Esophagus mucosa (tissue), 1 donor: ENCODE measurements at regions not wholly inside any gene's neighbourhood (a gene's known extent, or its start where the extent isn't known, plus 50 kb on each side); places are given as distances from the start of the nearest gene placed in this dataset.
"Not testable (repeated sequence)": the region's sequence is repeated elsewhere in the genome, so short reads cannot be mapped to it uniquely, and the experiment has no call there.

Experiments used
- ATAC-seq: fragments of 200-7000 bp; cut with Tn5 transposase; one replicate; pipeline ENCODE4 v1.9.1; 2020
- donor health status: DM: yes; HTN: yes; CAD: no.

- ATAC-seq, result no peak
These were observed 280.3 kb downstream of the SPRY1 start for GRCh38 chr4:123676890-123677229.

DNA sequence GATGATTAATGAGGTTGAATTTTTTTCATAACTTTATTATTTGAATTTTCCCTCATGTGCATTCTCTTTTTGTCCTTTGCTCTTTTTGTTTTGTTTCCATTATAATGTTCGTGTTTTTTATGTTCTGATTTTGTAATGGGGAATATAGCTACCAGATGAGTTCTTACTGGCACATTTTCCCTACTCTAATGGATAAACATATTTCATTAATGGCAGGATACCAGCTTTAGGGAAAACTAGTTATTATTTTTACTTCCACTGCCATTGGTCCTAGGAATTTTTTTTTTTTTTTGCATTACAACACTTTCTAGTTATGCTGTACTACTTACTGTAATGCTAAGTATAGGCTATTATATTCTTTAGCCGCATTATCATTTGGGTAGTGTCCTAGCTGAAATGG lies 286.3 kb downstream of the SPRY1 start:
- ATAC-seq, result no peak

DNA sequence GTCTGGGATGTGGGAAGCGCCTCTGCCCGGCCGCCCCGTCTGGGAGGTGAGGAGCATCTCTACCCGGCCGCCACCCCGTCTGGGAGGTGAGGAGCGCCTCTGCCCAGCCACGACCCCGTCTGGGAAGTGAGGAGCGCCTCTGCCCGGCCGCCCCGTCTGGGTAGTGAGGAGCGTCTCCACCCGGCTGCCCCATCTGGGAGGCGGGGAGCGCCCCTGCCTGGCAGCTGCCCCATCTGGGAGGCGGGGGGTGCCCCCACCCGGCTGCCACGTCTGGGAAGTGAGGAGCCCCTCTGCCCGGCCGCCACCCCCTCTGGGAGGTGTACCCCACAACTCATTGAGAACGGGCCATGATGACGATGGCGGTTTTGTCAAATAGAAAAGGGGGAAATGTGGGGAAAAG lies 288.3 kb downstream of the SPRY1 start:
- not testable (repeated sequence) for ATAC-seq

DNA sequence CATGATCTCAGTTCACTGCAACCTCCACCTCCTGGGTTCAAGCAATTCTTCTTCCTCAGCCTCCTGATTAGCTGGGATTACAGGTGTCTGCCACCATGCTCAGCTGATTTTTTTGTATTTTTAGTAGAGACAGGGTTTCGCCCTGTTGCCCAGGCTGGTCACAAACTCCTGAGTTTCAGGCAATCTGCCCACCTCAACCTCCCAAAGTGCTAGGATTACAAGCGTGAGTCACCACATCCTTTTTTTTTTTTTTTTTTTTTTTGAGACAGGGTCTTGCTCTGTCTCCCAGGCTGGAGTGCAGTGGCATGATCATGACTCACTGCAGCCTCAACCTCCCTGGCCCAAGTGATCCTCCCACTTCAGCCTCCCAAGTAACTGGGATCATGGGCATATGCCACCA lies 298.9 kb downstream of the SPRY1 start:
- ATAC-seq, result not testable (repeated sequence)

DNA sequence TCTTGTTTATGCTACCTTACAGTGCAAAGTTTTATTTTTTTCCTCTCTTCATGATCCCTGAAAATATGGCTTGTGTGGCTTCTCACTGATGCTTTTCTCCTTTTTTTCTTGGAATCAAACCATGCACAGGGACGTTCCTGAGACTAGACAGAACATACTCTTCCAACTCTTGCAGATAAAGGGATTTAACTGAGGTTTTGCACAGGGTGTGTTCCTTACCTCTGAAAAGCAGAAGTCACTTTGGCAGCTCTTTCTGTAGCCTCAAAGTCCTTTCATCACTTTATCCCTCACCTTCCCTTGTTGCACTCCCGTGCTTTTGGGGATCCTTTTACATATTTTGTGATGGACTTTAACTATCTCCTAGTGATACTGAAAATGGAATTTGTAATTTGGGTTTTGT lies 300.1 kb downstream of the SPRY1 start:
- no peak for ATAC-seq

- ATAC-seq, result no peak
These were observed 302.0 kb downstream of the SPRY1 start for GRCh38 chr4:123698556-123698955.

- ATAC-seq, result no peak
These were observed 303.5 kb downstream of the SPRY1 start for GRCh38 chr4:123699880-123700771.

DNA sequence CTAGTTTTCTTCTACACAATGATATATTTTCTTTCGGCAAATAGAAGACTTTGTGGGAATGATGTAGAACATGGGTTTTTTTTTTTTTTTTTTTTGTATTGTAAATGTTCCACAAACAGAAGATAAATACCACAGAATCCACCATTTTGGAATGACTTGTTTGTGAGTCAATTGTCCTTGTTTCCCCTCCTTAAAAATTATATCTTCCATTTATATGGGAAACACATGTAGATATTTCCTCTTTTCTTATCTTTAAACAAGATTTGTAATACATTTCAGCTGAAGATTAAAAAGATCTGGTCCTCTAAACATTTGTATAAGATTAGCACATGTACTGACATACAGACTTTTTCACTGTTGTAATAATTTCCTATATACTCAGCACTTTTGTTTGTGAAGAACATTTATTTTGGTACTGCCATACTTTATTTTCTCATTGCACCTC lies 304.6 kb downstream of the SPRY1 start:
- ATAC-seq, result no peak

GRCh38 chr4:123705419-123705818 lies 308.8 kb downstream of the SPRY1 start:
- no peak for ATAC-seq

DNA sequence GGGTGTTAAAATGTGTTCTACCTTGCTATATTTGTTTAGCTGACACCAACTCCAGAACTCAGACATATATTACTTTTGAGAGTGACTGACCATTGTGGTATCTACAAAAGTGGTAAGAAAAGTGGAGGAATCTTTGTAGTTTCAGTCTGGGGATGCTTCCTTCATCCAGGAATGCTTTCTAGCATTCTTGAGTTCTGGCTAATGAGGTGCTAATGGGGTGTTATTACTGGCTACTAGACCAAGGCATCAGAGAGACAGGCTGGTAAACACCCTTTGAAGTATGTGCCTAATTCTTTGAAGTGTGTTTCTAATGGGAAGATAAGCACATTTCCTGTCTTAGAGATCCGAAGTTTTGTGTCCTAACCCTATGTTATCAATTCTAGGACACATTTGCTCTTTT lies 310.4 kb downstream of the SPRY1 start:
- ATAC-seq, result no peak

DNA sequence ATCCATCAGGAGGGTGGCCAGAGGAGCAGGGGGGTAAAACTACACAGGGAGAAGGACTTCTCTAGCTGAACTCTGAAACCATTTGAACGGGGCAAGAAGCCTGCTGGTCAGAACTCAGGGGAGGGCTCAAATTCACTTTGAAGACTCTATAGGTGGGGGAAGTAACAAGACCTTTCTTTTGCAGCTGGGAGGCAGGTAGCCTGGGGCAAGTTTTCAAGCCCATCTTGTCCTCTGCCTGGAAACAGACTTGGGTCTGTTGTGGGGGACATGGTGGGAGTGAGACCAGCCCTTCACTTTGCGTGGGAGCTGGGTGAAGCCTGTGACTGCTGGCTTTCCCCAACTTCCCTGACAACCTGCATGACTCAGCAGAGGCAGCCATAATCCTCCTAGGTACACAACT lies 312.3 kb downstream of the SPRY1 start:
- ATAC-seq, result no peak

DNA sequence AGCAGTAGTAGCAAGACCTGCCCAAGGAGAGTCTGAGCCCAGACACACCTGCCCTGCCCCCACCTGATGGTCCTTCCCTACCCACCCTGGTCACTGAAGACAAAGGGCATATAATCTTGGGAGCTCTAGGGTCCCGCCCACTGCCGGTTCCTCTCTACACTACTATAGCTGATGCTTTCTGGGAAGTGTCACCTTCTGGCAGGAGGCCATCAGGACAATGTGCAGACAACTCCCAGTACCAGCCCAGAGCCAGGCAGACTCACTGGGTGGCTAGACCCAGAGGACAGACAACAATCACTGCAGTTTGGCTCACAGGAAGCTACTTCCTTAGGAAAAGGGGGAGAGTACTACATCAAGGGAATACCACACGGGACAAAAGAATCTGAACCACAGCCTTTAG lies 312.7 kb downstream of the SPRY1 start:
- peak; percentile 42 for ATAC-seq

- ATAC-seq, result no peak
These were observed 334.4 kb downstream of the SPRY1 start for GRCh38 chr4:123731035-123731434.

DNA sequence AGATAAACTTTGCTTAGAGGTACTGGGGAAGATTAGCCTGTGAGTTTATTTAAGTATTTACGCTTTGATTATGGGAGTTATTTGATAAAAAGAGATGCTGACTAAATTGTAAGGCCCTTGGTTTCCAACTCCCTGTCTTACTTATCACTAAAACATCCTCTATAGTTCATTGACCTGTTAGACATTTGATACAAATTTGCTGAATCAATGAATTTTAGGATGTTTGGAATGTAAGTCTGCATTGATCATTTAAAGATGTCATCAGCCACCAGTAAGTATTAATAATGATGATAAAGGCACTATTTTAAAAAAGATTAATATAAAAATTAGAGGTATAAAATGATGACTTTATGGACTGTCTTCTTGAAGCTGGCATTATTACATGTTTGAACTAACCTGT lies 340.6 kb downstream of the SPRY1 start:
- no peak for ATAC-seq

DNA sequence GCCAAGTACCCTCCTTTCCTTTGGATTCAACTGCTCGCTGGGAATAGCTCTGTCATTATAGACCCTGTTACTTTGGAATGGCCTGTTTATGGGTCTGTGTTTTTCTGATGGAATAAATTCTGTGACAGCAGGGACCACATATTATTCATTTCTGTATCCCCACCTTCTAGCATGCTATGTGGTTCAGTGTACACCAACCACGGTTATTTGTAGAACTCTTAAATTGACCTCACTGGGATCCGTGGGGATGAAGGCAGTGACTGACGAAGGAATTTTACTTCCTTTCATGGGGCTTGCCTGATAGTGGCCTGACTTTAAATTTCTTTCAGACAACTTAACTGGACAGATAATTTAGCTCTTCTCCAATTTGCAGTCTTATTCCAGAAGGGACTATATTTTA lies 343.2 kb downstream of the SPRY1 start:
- no peak for ATAC-seq

DNA sequence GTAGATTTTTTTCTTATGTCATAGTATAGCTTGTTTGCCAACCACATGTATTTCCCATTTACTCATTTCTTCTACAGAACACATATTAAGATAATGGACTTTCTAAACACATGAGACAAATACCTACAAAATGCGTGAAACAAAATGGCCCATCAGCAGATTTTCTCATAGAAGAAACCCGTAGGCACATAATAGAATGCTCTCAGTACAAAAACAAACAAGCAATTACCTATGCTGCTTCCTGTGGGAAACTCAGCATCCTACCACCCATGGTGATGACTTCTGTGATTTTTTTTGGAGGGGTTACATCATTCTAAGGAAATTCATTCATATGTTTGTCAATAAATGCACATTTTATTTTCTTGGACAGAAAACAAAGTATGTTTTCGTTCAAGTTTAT lies 343.6 kb downstream of the SPRY1 start:
- ATAC-seq, result no peak

GRCh38 chr4:123741906-123742305 lies 345.3 kb downstream of the SPRY1 start:
- no peak for ATAC-seq

DNA sequence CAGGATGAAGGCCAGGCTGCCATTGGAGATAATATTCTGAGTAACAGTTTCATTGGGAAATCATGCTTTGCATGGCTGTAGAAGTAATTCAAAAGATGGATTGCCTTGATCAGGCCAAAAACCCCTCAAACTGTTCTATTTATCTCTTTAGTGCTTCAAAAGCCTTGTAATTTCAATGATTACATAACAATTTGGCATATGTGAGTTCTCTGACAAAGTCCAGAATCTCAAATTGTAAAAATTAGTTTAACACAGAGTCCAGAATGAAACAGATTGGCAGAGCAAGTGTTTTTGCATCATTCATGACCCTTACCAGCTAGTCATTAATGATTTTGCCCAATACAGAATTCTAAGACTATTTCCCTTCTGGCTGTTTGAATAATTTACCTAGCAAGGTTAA lies 347.3 kb downstream of the SPRY1 start:
- ATAC-seq, result no peak

DNA sequence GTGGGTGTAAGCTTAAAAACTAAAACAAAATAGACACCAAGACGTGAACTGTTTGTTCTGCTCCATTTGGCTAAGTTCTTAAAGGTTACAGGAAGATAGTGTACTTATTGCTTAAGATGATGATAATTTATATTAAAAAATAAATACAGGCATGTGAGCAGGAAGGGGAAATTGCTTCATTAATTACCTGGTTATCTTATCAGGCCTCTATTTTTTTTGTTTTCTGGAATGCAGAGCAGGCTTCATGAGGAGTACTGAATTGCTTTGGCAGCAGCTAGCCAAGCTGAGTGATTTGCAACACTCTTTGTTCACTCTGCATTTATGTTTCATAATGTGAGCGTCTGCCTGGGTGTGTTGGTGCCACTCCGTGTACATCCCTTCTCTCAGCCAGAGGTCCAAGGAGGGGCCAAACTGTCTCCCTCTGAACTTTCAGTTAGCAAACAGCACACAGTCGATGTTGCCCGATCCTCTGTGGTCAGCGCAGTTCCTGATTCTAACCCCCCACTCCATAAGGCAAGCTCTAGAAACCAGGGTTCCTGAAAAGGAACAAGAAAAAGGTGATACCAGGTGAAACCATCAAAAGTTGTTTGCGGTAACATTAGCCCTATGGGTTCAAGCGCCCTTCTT lies 348.2 kb downstream of the SPRY1 start:
- no peak for ATAC-seq

GRCh38 chr4:123747016-123747415 lies 350.4 kb downstream of the SPRY1 start:
- ATAC-seq, result no peak

DNA sequence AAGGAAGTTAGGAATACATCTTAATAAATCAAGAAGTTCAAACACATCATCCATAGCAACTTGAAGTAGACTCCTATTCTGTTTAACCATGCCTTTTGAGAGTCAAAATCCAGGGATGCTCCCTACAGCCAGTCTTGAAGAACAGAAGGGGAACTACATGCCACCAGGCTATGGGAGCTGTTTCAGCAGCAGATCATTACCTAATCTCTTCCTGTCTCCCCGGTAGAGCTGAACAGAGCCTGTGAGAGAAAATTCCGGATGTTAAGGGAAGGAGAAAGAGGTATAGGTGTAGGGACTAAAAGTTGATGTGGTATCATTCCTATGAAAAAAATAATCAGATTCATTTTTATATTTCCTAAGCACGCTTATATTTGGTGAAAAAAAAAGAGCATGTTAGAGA lies 352.2 kb downstream of the SPRY1 start:
- no peak for ATAC-seq

GRCh38 chr4:123749383-123749782 lies 352.8 kb downstream of the SPRY1 start:
- ATAC-seq, result no peak

DNA sequence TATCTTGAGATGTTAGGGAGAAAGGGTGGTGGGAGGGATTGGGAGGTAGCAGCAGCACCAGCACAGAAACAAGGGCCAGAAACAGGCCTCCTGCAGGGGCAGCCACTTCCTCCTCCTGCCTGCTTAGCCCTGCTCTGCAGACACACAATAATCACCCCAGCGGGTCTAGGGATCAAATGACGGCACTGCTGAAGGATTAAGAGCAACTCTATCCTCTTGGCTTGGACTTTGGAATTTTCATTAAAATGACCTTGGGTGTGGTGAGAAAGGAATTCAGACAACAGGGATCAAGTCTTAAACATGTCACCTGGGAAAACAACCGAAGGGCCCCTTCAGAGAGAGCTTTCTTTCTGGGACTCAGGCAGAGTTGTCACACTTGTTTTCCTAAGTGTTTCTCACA lies 353.4 kb downstream of the SPRY1 start:
- ATAC-seq, result no peak

DNA sequence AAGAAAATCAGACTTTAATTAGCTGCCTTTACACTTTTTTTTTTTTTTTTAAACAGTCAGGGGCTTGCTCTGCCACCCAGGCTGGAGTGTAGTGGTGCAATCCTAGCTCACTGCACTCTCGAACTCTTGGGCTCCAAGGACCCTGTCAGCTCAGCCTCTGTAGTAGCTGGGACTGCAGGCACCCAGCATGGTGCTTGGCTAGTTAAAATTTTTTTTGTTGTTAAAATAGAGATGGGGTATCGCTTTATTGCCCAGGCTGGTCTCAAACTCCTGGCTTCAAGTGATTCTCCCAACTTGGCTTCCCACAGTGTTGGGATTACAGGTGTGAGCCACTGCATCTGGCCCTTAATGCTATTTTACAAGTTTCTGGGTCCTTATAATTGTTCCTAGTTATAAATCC lies 359.1 kb downstream of the SPRY1 start:
- no peak for ATAC-seq
